Adipocyte (in vitro differentiated cells): ENCODE measurements at regions not wholly inside any gene's neighbourhood (a gene's known extent, or its start where the extent isn't known, plus 50 kb on each side); places are given as distances from the start of the nearest gene placed in this dataset.

Experiments used
- DNase-seq: peaks from one replicate; pipeline ENCODE4 v3.0.0-alpha.2; 2015; ENCODE audit warnings: low read depth
- H3K27me3 ChIP-seq: replicated peaks from 2 replicates; pipeline ENCODE4 v1.7.0; 2013; ENCODE audit warnings: mild to moderate bottlenecking, low read length, moderate library complexity; ENCODE audit not compliant: control insufficient read depth, insufficient read depth
- H3K36me3 ChIP-seq: 2 replicates; pipeline ENCODE4 v1.7.0; 2013; ENCODE audit warnings: low read length, mild to moderate bottlenecking, moderate library complexity; ENCODE audit not compliant: control insufficient read depth, insufficient read depth, severe bottlenecking
- H3K4me1 ChIP-seq: 2 replicates; pipeline ENCODE4 v1.7.0; 2013; ENCODE audit warnings: mild to moderate bottlenecking, low read length, moderate library complexity; ENCODE audit not compliant: control insufficient read depth, insufficient read depth
- H3K4me3 ChIP-seq: 2 replicates; pipeline ENCODE4 v1.7.0; 2013; ENCODE audit warnings: mild to moderate bottlenecking, low read length, moderate library complexity
- H3K9ac ChIP-seq: 2 replicates; pipeline ENCODE4 v1.7.0; 2013; ENCODE audit warnings: mild to moderate bottlenecking, low read length, moderate library complexity
- H3K9me3 ChIP-seq: 2 replicates; pipeline ENCODE4 v1.7.0; 2013; ENCODE audit warnings: mild to moderate bottlenecking, low read length, moderate library complexity; ENCODE audit not compliant: control insufficient read depth

DNA sequence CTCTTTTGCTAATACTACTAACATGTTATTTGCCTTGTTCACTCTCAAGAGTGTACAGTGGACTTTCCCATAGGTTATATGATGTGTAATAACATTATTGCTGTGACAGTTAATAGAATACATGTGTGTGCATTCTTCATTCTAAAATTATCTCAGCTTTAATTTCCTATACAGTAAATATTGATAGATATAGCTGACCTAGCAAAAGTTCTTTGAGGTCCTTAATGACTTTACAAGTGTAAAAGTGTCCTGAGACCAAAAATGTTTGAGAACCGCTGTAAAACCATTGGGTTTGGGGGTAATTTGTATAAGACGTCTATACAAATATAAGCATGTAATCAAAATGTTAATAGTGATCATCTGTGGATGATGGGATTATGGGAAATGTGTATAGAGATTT, 469.5 kb upstream of the PROK2 start:
- Histone ChIP-seq H3K4me3 (no peak overlapping the region), H3K27me3 (peaks cover 16% of the 10 kb centered on the region), H3K36me3 (no peaks in the 10 kb centered on the region), H3K9me3 (peaks cover 6% of the 10 kb centered on the region), H3K9ac (no peak overlapping the region), H3K4me1 (peaks cover 10% of the 10 kb centered on the region)
- no peak for DNase-seq

- Histone ChIP-seq H3K4me3 (no peak overlapping the region), H3K9ac (no peak overlapping the region), H3K9me3 (peaks cover 6% of the 10 kb centered on the region), H3K36me3 (no peaks in the 10 kb centered on the region), H3K4me1 (peaks cover 9% of the 10 kb centered on the region), H3K27me3 (peaks cover 16% of the 10 kb centered on the region)
- no peak for DNase-seq
Measured at GRCh38 chr3:72250725-72251124, 465.8 kb upstream of the PROK2 start.

DNA sequence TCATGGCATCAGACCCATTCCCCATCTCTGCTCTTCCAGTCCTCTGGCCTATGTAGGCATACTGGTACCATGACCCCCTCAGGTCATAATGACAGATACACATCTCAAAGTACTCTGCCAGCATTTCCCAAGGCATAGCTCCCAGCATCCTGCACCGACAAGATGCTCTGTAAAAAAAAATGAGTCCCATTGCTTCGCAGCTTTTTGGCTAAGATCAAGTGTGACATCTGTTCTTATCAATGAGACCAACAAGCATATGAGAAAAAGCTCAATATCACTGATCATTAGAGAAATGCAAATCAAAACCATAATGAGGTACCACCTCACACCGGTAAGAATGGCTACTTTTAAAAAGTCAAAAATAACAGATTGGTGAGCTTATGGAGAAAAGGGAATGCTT, 463.9 kb upstream of the PROK2 start:
- DNase-seq, result no peak
- H3K9ac ChIP-seq, result no peak overlapping the region
- no peak overlapping the region for H3K4me3 ChIP-seq
- no peaks in the 10 kb centered on the region for H3K36me3 ChIP-seq
- H3K27me3 ChIP-seq, result peaks cover 16% of the 10 kb centered on the region
- peaks cover 6% of the 10 kb centered on the region for H3K9me3 ChIP-seq
- H3K4me1 ChIP-seq, result peaks cover 12% of the 10 kb centered on the region

DNA sequence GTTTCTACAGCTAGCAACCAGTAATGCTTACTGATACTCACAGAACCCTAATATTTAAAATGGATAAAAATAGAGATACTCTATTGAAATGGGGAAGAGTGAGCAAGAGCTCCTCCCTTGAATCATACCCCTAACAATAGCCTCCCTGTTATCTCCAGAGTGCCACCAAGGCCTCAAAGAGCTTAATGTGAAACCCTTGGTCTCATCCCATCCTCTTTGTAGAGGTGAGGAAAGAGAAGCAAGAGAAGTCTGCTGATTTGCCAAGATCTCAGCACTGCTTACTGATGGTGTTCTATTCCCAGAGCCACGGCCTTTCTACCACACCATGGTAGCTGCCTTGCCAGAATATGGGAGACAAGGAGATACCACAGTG, 463.4 kb upstream of the PROK2 start:
- Histone ChIP-seq H3K4me1 (peaks cover 12% of the 10 kb centered on the region), H3K27me3 (peaks cover 20% of the 10 kb centered on the region), H3K4me3 (no peak overlapping the region), H3K36me3 (no peaks in the 10 kb centered on the region), H3K9me3 (peaks cover 6% of the 10 kb centered on the region), H3K9ac (no peak overlapping the region)
- DNase-seq, result no peak

DNA sequence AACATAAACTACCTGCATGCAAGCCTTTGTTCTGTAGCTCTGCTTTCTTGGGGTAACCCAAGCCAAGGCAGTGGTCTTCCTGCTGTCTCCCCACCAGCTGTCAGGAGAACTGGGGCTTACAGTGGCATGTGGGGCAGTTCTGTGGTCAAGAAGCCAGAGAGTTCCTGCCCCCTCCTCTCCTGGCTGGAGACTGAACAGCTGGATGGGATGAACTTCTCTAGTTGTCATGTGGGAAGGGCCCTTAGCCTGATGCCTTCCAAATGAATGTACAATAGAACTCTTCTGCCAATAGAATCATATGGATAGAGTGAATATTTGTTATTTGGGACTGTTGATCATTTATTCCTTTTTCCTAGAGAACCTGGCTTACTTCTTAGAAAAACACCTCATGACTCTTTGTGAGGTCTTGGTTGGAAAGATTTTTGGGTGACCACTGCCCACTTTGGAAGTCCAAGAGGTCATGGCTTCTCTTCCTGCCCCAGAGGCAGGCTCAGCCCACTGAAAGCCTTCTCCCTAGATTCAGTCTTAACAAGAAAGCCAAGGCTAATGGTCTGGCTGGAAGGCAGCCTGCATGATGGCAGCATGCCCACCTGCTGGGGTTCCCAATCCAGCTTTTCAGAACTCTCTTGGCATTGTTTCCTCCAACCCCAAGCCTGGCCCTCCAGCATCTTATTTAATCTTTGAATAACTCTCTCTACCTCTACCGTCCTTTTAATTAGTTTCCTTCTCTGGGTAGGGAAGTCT, 462.9 kb upstream of the PROK2 start:
- H3K4me3 ChIP-seq, result no peak overlapping the region
- H3K9me3 ChIP-seq, result peaks cover 6% of the 10 kb centered on the region
- H3K27me3 ChIP-seq, result peaks cover 20% of the 10 kb centered on the region
- H3K4me1 ChIP-seq, result peaks cover 12% of the 10 kb centered on the region
- no peak for DNase-seq
- no peaks in the 10 kb centered on the region for H3K36me3 ChIP-seq
- H3K9ac ChIP-seq, result no peak overlapping the region

GRCh38 chr3:72247126-72247525, 462.2 kb upstream of the PROK2 start:
- peaks cover 16% of the 10 kb centered on the region for H3K27me3 ChIP-seq
- no peak overlapping the region for H3K9ac ChIP-seq
- H3K36me3 ChIP-seq, result no peaks in the 10 kb centered on the region
- H3K9me3 ChIP-seq, result peaks cover 6% of the 10 kb centered on the region
- DNase-seq, result no peak
- H3K4me3 ChIP-seq, result no peak overlapping the region
- peaks cover 12% of the 10 kb centered on the region for H3K4me1 ChIP-seq

- Histone ChIP-seq H3K36me3 (no peaks in the 10 kb centered on the region), H3K4me3 (no peak overlapping the region), H3K9me3 (peaks cover 6% of the 10 kb centered on the region), H3K4me1 (peaks cover 12% of the 10 kb centered on the region), H3K27me3 (peaks cover 15% of the 10 kb centered on the region), H3K9ac (no peak overlapping the region)
- DNase-seq, result no peak
Measured at GRCh38 chr3:72246685-72247084, 461.7 kb upstream of the PROK2 start.

GRCh38 chr3:72245183-72245811, 460.3 kb upstream of the PROK2 start:
- no peak for DNase-seq
- no peak overlapping the region for H3K4me3 ChIP-seq
- no peaks in the 10 kb centered on the region for H3K9me3 ChIP-seq
- H3K9ac ChIP-seq, result no peak overlapping the region
- peaks cover 10% of the 10 kb centered on the region for H3K27me3 ChIP-seq
- H3K4me1 ChIP-seq, result peaks cover 12% of the 10 kb centered on the region
- no peaks in the 10 kb centered on the region for H3K36me3 ChIP-seq

- Histone ChIP-seq H3K4me1 (peaks cover 12% of the 10 kb centered on the region), H3K4me3 (no peak overlapping the region), H3K27me3 (peaks cover 7% of the 10 kb centered on the region), H3K9me3 (no peaks in the 10 kb centered on the region), H3K36me3 (no peaks in the 10 kb centered on the region), H3K9ac (no peak overlapping the region)
- no peak for DNase-seq
Measured at GRCh38 chr3:72244396-72244795, 459.4 kb upstream of the PROK2 start.

GRCh38 chr3:72242326-72242725, 457.4 kb upstream of the PROK2 start:
- no peak overlapping the region for H3K4me3 ChIP-seq
- H3K9ac ChIP-seq, result no peak overlapping the region
- peaks cover 31% of the 10 kb centered on the region for H3K4me1 ChIP-seq
- no peaks in the 10 kb centered on the region for H3K9me3 ChIP-seq
- no peak for DNase-seq
- H3K36me3 ChIP-seq, result no peaks in the 10 kb centered on the region
- peaks cover 7% of the 10 kb centered on the region for H3K27me3 ChIP-seq

DNA sequence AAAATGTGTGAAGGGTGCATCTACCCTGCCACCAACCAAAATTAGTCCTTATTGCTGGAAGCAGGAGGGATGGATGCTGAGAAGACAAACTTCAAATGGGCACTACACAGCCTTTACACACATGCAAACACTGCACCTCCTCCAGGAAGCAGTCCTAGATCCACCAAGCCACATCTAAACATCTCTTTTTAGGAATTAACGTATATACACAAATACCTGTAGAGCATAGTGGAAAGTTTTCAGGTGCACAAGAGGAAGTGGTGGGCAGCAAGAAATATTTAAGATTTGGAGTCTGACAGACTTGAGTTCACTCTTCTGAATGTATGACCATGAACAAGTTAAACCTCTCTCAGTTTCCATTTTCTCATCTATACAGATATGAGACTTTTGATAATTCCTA, 456.6 kb upstream of the PROK2 start:
- Histone ChIP-seq H3K27me3 (peaks cover 7% of the 10 kb centered on the region), H3K4me3 (no peak overlapping the region), H3K9ac (no peak overlapping the region), H3K4me1 (peaks cover 34% of the 10 kb centered on the region), H3K36me3 (no peaks in the 10 kb centered on the region), H3K9me3 (no peaks in the 10 kb centered on the region)
- DNase-seq, result no peak
